ENCODE measurements at regions not wholly inside any gene's neighbourhood (a gene's known extent, or its start where the extent isn't known, plus 50 kb on each side); places are given as distances from the start of the nearest gene placed in this dataset.

GRCh38 chr15:81911022-81911971, 134.5 kb downstream of the MEX3B start:
- H3K9me3 Mint-ChIP-seq (ENCODE audit: low read depth): no peaks in the 10 kb centered on the region
- H3K36me3 Mint-ChIP-seq (ENCODE audit: insufficient read depth): peaks cover 1% of the 10 kb centered on the region
- no peak overlapping the region for H3K4me3 Mint-ChIP-seq (ENCODE audit: low read depth)
- TF ChIP-seq CTCF (IDR thresholded peaks at IDR 0.05; ENCODE audit: unreplicated experiment): no peak
- H3K27me3 Mint-ChIP-seq: no peaks in the 10 kb centered on the region
- DNase-seq (ENCODE audit: low spot score, unreplicated experiment): no peak
- H3K4me1 Mint-ChIP-seq (ENCODE audit: low read depth): peaks cover 8% of the 10 kb centered on the region
- no peak overlapping the region for H3K27ac Mint-ChIP-seq

- TF ChIP-seq CTCF (IDR thresholded peaks at IDR 0.05; ENCODE audit: unreplicated experiment): no peak
- no peaks in the 10 kb centered on the region for H3K27me3 Mint-ChIP-seq
- peaks cover 8% of the 10 kb centered on the region for H3K4me1 Mint-ChIP-seq (ENCODE audit: low read depth)
- peaks cover 1% of the 10 kb centered on the region for H3K36me3 Mint-ChIP-seq (ENCODE audit: insufficient read depth)
- no peaks in the 10 kb centered on the region for H3K9me3 Mint-ChIP-seq (ENCODE audit: low read depth)
- H3K4me3 Mint-ChIP-seq (ENCODE audit: low read depth): no peak overlapping the region
- no peak for DNase-seq (ENCODE audit: low spot score, unreplicated experiment)
- H3K27ac Mint-ChIP-seq: no peak overlapping the region
These were observed 135.3 kb downstream of the MEX3B start for GRCh38 chr15:81910355-81911021.

GRCh38 chr15:81909011-81909358, 136.8 kb downstream of the MEX3B start:
- Mint-ChIP-seq H3K9me3 (ENCODE audit: low read depth) (no peaks in the 10 kb centered on the region), H3K27ac (no peak overlapping the region), H3K36me3 (ENCODE audit: insufficient read depth) (peaks cover 1% of the 10 kb centered on the region), H3K4me1 (ENCODE audit: low read depth) (peaks cover 8% of the 10 kb centered on the region), H3K4me3 (ENCODE audit: low read depth) (no peak overlapping the region), H3K27me3 (no peaks in the 10 kb centered on the region)
- no peak for DNase-seq (ENCODE audit: low spot score, unreplicated experiment)
- TF ChIP-seq CTCF (IDR thresholded peaks at IDR 0.05; ENCODE audit: unreplicated experiment): no peak

- Mint-ChIP-seq H3K27me3 (no peaks in the 10 kb centered on the region), H3K27ac (no peak overlapping the region), H3K4me1 (ENCODE audit: low read depth) (peaks cover 8% of the 10 kb centered on the region), H3K9me3 (ENCODE audit: low read depth) (no peaks in the 10 kb centered on the region), H3K36me3 (ENCODE audit: insufficient read depth) (peaks cover 1% of the 10 kb centered on the region), H3K4me3 (ENCODE audit: low read depth) (no peak overlapping the region)
- no peak for DNase-seq (ENCODE audit: low spot score, unreplicated experiment)
- TF ChIP-seq CTCF (IDR thresholded peaks at IDR 0.05; ENCODE audit: unreplicated experiment): no peak
These were observed 137.7 kb downstream of the MEX3B start for GRCh38 chr15:81908111-81908510.

GRCh38 chr15:81907521-81907920, 138.3 kb downstream of the MEX3B start:
- Mint-ChIP-seq H3K4me3 (ENCODE audit: low read depth) (no peak overlapping the region), H3K36me3 (ENCODE audit: insufficient read depth) (peaks cover 1% of the 10 kb centered on the region), H3K27me3 (no peaks in the 10 kb centered on the region), H3K4me1 (ENCODE audit: low read depth) (peaks cover 8% of the 10 kb centered on the region), H3K9me3 (ENCODE audit: low read depth) (no peaks in the 10 kb centered on the region), H3K27ac (no peak overlapping the region)
- no peak for TF ChIP-seq CTCF (IDR thresholded peaks at IDR 0.05; ENCODE audit: unreplicated experiment)
- no peak for DNase-seq (ENCODE audit: low spot score, unreplicated experiment)
